ENCODE measurements at regions not wholly inside any gene's neighbourhood (a gene's known extent, or its start where the extent isn't known, plus 50 kb on each side); places are given as distances from the start of the nearest gene placed in this dataset.

GRCh38 chr13:73351730-73352129, 292.9 kb downstream of the KLF5 start:
- TF ChIP-seq ELF1 (IDR thresholded peaks at IDR 0.05; ENCODE audit: borderline replicate concordance, low read depth) (no peak), RAD21 (IDR thresholded peaks at IDR 0.05; ENCODE audit: low read depth) (no peak), CTCF (IDR thresholded peaks at IDR 0.05 in 2 of 3, conservative IDR thresholded peaks at IDR 0.05 in 1 of 3; ENCODE audit: borderline replicate concordance in 1 of 3, insufficient read depth in 1 of 3, low read depth in 2 of 3, low read length in 2 of 3) (no peak), JUND (IDR thresholded peaks at IDR 0.05) (no peak), FOSL1 (IDR thresholded peaks at IDR 0.05; ENCODE audit: low read depth) (no peak), CBX3 (IDR thresholded peaks at IDR 0.05; ENCODE audit: low read depth) (no peak), CEBPB (IDR thresholded peaks at IDR 0.05; ENCODE audit: low read depth) (no peak), POLR2AphosphoS5 (IDR thresholded peaks at IDR 0.05; ENCODE audit: low read depth, low read length) (no peak), REST (IDR thresholded peaks at IDR 0.05; ENCODE audit: low read depth) (no peak), EGR1 (IDR thresholded peaks at IDR 0.05; ENCODE audit: low read depth) (no peak), ZBTB33 (IDR thresholded peaks at IDR 0.05; ENCODE audit: extremely low read depth, insufficient replicate concordance, low read length) (no peak), TCF7L2 (IDR thresholded peaks at IDR 0.05; ENCODE audit: borderline replicate concordance, extremely low read depth, insufficient read depth, insufficient read length) (no peak), YY1 (IDR thresholded peaks at IDR 0.05; ENCODE audit: extremely low read depth, insufficient replicate concordance, low read depth, low read length) (no peak), POLR2A (IDR thresholded peaks at IDR 0.05; ENCODE audit: borderline replicate concordance, extremely low read depth, insufficient read depth, insufficient read length) (no peak)
- Histone ChIP-seq H3K9me3 (ENCODE audit: control insufficient read depth in 1 of 2, insufficient read depth in 1 of 2, low read depth in 1 of 2, low read length in 2 of 2) (no peaks in the 10 kb centered on the region), H3K4me1 (ENCODE audit: control insufficient read depth in 1 of 2, insufficient read depth in 2 of 2, low read length in 2 of 2) (no peaks in the 10 kb centered on the region), H3K36me3 (ENCODE audit: control insufficient read depth in 1 of 2, insufficient read depth in 2 of 2, low read length in 2 of 2) (no peaks in the 10 kb centered on the region), H3K4me3 (replicated peaks in 1 of 2; ENCODE audit: low read depth in 1 of 2, low read length in 2 of 2) (no peak overlapping the region), H3K79me2 (ENCODE audit: insufficient read depth, low read length) (no peaks in the 10 kb centered on the region), H2AFZ (ENCODE audit: low read depth, low read length, poor library complexity, severe bottlenecking) (no peak overlapping the region), H4K20me1 (ENCODE audit: insufficient read depth) (no peaks in the 10 kb centered on the region), H3K27me3 (ENCODE audit: insufficient read depth, low read length) (no peaks in the 10 kb centered on the region), H3K27ac (ENCODE audit: low read depth, low read length) (no peak overlapping the region), H3K4me2 (ENCODE audit: low read length) (no peak overlapping the region), H3K9ac (ENCODE audit: low read length) (no peak overlapping the region), H3K9me2 (ENCODE audit: insufficient read depth) (no peaks in the 10 kb centered on the region)
- ATAC-seq (no peak), DNase-seq (ENCODE audit: low read depth, low spot score) (no peak)
- no TSS peak for BruUV-seq (replicated peaks)
- ChIA-PET RAD21 (ENCODE audit: low non-redundant PET in 1 of 2, low total read pairs in 2 of 2, uncharacterized antibody in 2 of 2, unreplicated experiment in 2 of 2) (no interaction called here), POLR2A (no interaction called here), CTCF (no interaction called here)
- intact Hi-C loops (cut with micrococcal nuclease) = no loop called here

All from HCT116 (cell line).